IMR-90 (cell line): ENCODE measurements at regions not wholly inside any gene's neighbourhood (a gene's known extent, or its start where the extent isn't known, plus 50 kb on each side); places are given as distances from the start of the nearest gene placed in this dataset.

Experiments
- BHLHE40 ChIP-seq: fragments of 150-350 bp; IDR thresholded peaks from 2 replicates; pipeline ENCODE4 v1.6.1; 2016; ENCODE audit warnings: mild to moderate bottlenecking, low read depth, low read length
- CEBPB ChIP-seq: IDR thresholded peaks from 2 replicates; pipeline ENCODE4 v1.6.1; 2012; ENCODE audit warnings: low read depth, low read length, improper control_type of control experiment
- CTCF ChIP-seq: conservative IDR thresholded peaks from 2 replicates; pipeline ENCODE4 v1.5.1; 2012; ENCODE audit warnings: mild to moderate bottlenecking, low read depth, low read length, improper control_type of control experiment
- POLR2A ChIP-seq: IDR thresholded peaks from 2 replicates; pipeline ENCODE4 v1.6.1; 2012; ENCODE audit warnings: mild to moderate bottlenecking, low read depth, low read length
- RCOR1 ChIP-seq: IDR thresholded peaks from 2 replicates; pipeline ENCODE4 v1.6.1; 2012; ENCODE audit warnings: mild to moderate bottlenecking, low read length, improper control_type of control experiment; ENCODE audit not compliant: insufficient replicate concordance
- SMC3 ChIP-seq: fragments of 150-350 bp; IDR thresholded peaks from 2 replicates; pipeline ENCODE4 v1.6.1; 2016; ENCODE audit warnings: low read depth, mild to moderate bottlenecking, antibody characterized with exemption, low read length, moderate library complexity

- TF ChIP-seq POLR2A: no peak
- TF ChIP-seq SMC3: no peak
- TF ChIP-seq CTCF: no peak
- no peak for TF ChIP-seq BHLHE40
- no peak for TF ChIP-seq RCOR1
- TF ChIP-seq CEBPB: no peak
Observed at GRCh38 chr2:146602856-146603255, 1242.0 kb upstream of the ACVR2A start.
